ENCODE measurements at regions not wholly inside any gene's neighbourhood (a gene's known extent, or its start where the extent isn't known, plus 50 kb on each side); places are given as distances from the start of the nearest gene placed in this dataset.
"Not testable (repeated sequence)": the region's sequence is repeated elsewhere in the genome, so short reads cannot be mapped to it uniquely, and the experiment has no call there.

DNA sequence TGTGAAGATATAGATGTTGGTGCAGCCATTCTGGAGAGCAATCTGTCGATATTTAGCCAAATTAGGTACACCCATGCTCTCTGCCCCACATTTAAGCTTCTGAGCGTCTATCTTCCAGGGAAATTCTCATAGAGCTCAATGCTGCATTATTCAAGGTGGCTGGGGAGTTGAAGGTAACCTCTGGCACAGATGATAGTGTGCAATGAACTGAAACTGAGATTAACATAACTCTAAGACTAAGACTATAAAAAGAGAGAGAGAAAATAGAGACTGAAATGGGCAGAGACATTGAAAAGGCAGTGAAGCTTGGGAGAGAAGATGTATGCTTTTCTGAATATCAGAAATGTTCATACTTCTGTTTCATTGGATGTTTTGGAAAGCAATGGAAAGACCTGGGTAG is 1197.0 kb upstream of the AUTS2 start:
- H3K4me3 ChIP-seq (ENCODE audit: control insufficient read depth in 1 of 7, extremely low read depth in 1 of 7, insufficient read depth in 4 of 7, low read depth in 2 of 7, low read length in 6 of 7), result no peak overlapping the region
- 92% methylated on average over 2 of the region's 2 CpGs for WGBS (ENCODE audit: insufficient coverage)
- ChIA-PET POLR2A (no interaction called here), CTCF (no interaction called here)
- DNase-seq, result no peak
- no peak overlapping the region for H3K27ac ChIP-seq (ENCODE audit: insufficient read depth in 1 of 2, low read depth in 1 of 2, low read length in 2 of 2, poor library complexity in 1 of 2, severe bottlenecking in 2 of 2)
- no peaks in the 10 kb centered on the region for H3K27me3 ChIP-seq (replicated peaks in 2 of 5; ENCODE audit: control insufficient read depth in 4 of 5, insufficient read depth in 5 of 5, low read length in 4 of 5)
- H3K4me1 ChIP-seq (ENCODE audit: control extremely low read depth in 1 of 4, control insufficient read depth in 4 of 4, insufficient read depth in 4 of 4, low read length in 3 of 4), result no peaks in the 10 kb centered on the region
- no peaks in the 10 kb centered on the region for H3K36me3 ChIP-seq (ENCODE audit: control insufficient read depth in 4 of 4, insufficient read depth in 4 of 4, low read length in 3 of 4)
- no peaks in the 10 kb centered on the region for H3K9me3 ChIP-seq (ENCODE audit: control extremely low read depth in 1 of 5, control insufficient read depth in 4 of 5, insufficient read depth in 2 of 5, low read depth in 1 of 5, low read length in 4 of 5)

DNA sequence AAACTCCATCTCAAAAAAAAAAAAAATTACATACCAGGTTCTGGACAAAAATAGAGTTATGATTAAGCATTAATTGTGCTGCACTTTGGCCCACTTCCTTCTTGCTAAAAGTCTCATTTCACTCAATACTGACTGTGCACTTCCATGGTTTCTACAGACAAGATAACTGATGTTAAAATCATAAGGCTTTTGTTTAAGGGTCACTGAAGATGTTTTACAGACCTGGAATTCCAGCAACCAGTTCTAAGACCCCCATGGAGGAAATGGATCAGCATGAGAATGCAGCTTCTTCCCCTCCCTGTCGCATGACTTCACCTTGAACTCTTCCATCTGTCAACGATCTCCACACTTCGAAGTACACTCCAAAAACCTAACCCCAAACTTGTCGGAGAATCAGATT is 1191.8 kb upstream of the AUTS2 start:
- Histone ChIP-seq H3K27ac (ENCODE audit: insufficient read depth in 1 of 2, low read depth in 1 of 2, low read length in 2 of 2, poor library complexity in 1 of 2, severe bottlenecking in 2 of 2) (no peak overlapping the region), H3K36me3 (ENCODE audit: control insufficient read depth in 4 of 4, insufficient read depth in 4 of 4, low read length in 3 of 4) (no peaks in the 10 kb centered on the region), H3K4me3 (ENCODE audit: control insufficient read depth in 1 of 7, extremely low read depth in 1 of 7, insufficient read depth in 4 of 7, low read depth in 2 of 7, low read length in 6 of 7) (no peak overlapping the region), H3K4me1 (ENCODE audit: control extremely low read depth in 1 of 4, control insufficient read depth in 4 of 4, insufficient read depth in 4 of 4, low read length in 3 of 4) (no peaks in the 10 kb centered on the region), H3K27me3 (replicated peaks in 2 of 5; ENCODE audit: control insufficient read depth in 4 of 5, insufficient read depth in 5 of 5, low read length in 4 of 5) (no peaks in the 10 kb centered on the region), H3K9me3 (ENCODE audit: control extremely low read depth in 1 of 5, control insufficient read depth in 4 of 5, insufficient read depth in 2 of 5, low read depth in 1 of 5, low read length in 4 of 5) (no peaks in the 10 kb centered on the region)
- ChIA-PET CTCF (no interaction called here), POLR2A (no interaction called here)
- WGBS (ENCODE audit: insufficient coverage), result 80% methylated on average over 1 of the region's 4 CpGs
- DNase-seq, result no peak

DNA sequence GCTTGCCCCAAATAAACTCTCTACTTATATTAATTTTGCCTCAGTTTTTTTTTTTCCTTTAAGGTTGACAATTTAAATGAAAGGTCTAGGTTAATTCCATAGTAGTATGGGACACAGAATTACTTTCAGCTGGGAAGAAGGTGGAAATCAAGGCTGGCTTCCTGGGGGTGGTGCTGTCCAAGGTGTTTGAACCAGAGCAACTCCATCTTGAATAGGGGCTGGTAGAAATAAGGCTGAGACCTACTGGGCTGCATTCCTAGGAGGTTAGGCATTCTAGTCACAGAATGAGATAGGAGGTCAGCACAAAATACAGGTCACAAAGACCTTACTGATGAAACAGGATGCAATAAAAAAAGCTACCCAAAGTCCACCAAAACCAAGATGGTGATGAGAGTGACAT is 1190.8 kb upstream of the AUTS2 start:
- ChIA-PET CTCF (no interaction called here), POLR2A (no interaction called here)
- Histone ChIP-seq H3K9me3 (ENCODE audit: control extremely low read depth in 1 of 5, control insufficient read depth in 4 of 5, insufficient read depth in 2 of 5, low read depth in 1 of 5, low read length in 4 of 5) (no peaks in the 10 kb centered on the region), H3K4me1 (ENCODE audit: control extremely low read depth in 1 of 4, control insufficient read depth in 4 of 4, insufficient read depth in 4 of 4, low read length in 3 of 4) (no peaks in the 10 kb centered on the region), H3K27ac (ENCODE audit: insufficient read depth in 1 of 2, low read depth in 1 of 2, low read length in 2 of 2, poor library complexity in 1 of 2, severe bottlenecking in 2 of 2) (no peak overlapping the region), H3K36me3 (ENCODE audit: control insufficient read depth in 4 of 4, insufficient read depth in 4 of 4, low read length in 3 of 4) (no peaks in the 10 kb centered on the region), H3K4me3 (ENCODE audit: control insufficient read depth in 1 of 7, extremely low read depth in 1 of 7, insufficient read depth in 4 of 7, low read depth in 2 of 7, low read length in 6 of 7) (no peak overlapping the region), H3K27me3 (replicated peaks in 2 of 5; ENCODE audit: control insufficient read depth in 4 of 5, insufficient read depth in 5 of 5, low read length in 4 of 5) (no peaks in the 10 kb centered on the region)
- DNase-seq, result no peak

DNA sequence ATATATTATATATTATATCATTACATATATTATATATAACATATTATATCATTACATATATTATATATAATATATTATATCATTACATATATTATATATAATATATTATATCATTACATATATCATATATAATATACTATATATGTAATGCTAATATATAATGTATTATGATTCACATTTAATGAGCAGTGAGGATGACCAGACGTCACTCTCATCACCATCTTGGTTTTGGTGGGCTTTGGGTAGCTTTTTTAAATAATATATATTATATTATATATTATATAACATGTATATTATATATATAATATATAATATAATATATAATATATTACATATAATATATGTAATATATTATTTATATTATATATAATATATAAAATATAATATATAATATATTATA is 1189.4 kb upstream of the AUTS2 start:
- H3K9me3 ChIP-seq (ENCODE audit: control extremely low read depth in 1 of 5, control insufficient read depth in 4 of 5, insufficient read depth in 2 of 5, low read depth in 1 of 5, low read length in 4 of 5), result no peaks in the 10 kb centered on the region
- POLR2A ChIA-PET, result no interaction called here
- CTCF ChIA-PET, result no interaction called here
- no peak overlapping the region for H3K27ac ChIP-seq (ENCODE audit: insufficient read depth in 1 of 2, low read depth in 1 of 2, low read length in 2 of 2, poor library complexity in 1 of 2, severe bottlenecking in 2 of 2)
- WGBS (ENCODE audit: insufficient coverage), result no CpG with 5 or more reads among the region's 1 CpG
- H3K4me3 ChIP-seq (ENCODE audit: control insufficient read depth in 1 of 7, extremely low read depth in 1 of 7, insufficient read depth in 4 of 7, low read depth in 2 of 7, low read length in 6 of 7), result no peak overlapping the region
- H3K4me1 ChIP-seq (ENCODE audit: control extremely low read depth in 1 of 4, control insufficient read depth in 4 of 4, insufficient read depth in 4 of 4, low read length in 3 of 4), result no peaks in the 10 kb centered on the region
- H3K27me3 ChIP-seq (replicated peaks in 2 of 5; ENCODE audit: control insufficient read depth in 4 of 5, insufficient read depth in 5 of 5, low read length in 4 of 5), result no peaks in the 10 kb centered on the region
- no peak for DNase-seq
- no peaks in the 10 kb centered on the region for H3K36me3 ChIP-seq (ENCODE audit: control insufficient read depth in 4 of 4, insufficient read depth in 4 of 4, low read length in 3 of 4)

DNA sequence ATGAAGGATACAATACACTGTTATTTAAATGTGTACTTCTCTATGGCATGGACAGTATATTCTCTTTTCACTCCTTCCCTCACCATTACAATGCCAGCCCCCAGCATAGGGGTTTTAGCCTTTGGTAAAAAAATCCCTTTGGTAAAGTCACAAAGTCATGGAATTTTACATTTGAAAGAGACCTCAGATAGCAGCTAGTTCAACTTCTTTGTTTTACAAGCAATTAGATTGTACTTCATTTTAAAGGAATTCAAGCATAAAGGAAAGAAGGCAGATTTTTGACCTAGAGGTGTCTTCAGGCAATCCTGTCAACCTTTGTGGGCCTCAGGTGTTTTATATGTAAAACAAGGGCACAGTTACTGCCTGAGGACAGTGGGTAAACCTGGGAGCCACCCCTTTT is 1188.4 kb upstream of the AUTS2 start:
- no peak for DNase-seq
- no peak overlapping the region for H3K4me3 ChIP-seq (ENCODE audit: control insufficient read depth in 1 of 7, extremely low read depth in 1 of 7, insufficient read depth in 4 of 7, low read depth in 2 of 7, low read length in 6 of 7)
- H3K9me3 ChIP-seq (ENCODE audit: control extremely low read depth in 1 of 5, control insufficient read depth in 4 of 5, insufficient read depth in 2 of 5, low read depth in 1 of 5, low read length in 4 of 5), result no peaks in the 10 kb centered on the region
- H3K36me3 ChIP-seq (ENCODE audit: control insufficient read depth in 4 of 4, insufficient read depth in 4 of 4, low read length in 3 of 4), result no peaks in the 10 kb centered on the region
- H3K4me1 ChIP-seq (ENCODE audit: control extremely low read depth in 1 of 4, control insufficient read depth in 4 of 4, insufficient read depth in 4 of 4, low read length in 3 of 4), result no peaks in the 10 kb centered on the region
- POLR2A ChIA-PET, result no interaction called here
- CTCF ChIA-PET, result no interaction called here
- H3K27ac ChIP-seq (ENCODE audit: insufficient read depth in 1 of 2, low read depth in 1 of 2, low read length in 2 of 2, poor library complexity in 1 of 2, severe bottlenecking in 2 of 2), result no peak overlapping the region
- no peaks in the 10 kb centered on the region for H3K27me3 ChIP-seq (replicated peaks in 2 of 5; ENCODE audit: control insufficient read depth in 4 of 5, insufficient read depth in 5 of 5, low read length in 4 of 5)

DNA sequence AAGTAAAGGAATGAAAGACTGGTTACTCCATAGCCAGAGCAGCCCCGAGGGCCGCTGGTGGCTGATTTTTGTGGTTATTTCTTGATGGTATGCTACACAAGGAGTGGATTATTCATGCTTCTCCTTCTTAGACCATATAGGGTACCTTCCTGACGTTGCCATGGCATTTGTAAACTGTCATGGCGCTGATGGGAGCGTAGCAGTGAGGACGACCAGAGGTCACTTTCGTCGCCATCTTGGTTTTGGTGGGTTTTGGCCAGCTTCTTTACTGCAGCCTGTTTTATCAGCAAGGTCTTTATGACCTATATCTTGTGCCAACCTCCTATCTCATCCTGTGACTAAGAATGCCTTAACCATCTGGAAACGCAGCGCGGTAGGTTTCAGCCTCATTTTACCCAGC is 1187.6 kb upstream of the AUTS2 start:
- CTCF ChIA-PET; POLR2A ChIA-PET; DNase-seq; H3K36me3 ChIP-seq (ENCODE audit: control insufficient read depth in 4 of 4, insufficient read depth in 4 of 4, low read length in 3 of 4); H3K9me3 ChIP-seq (ENCODE audit: control extremely low read depth in 1 of 5, control insufficient read depth in 4 of 5, insufficient read depth in 2 of 5, low read depth in 1 of 5, low read length in 4 of 5); H3K27ac ChIP-seq (ENCODE audit: insufficient read depth in 1 of 2, low read depth in 1 of 2, low read length in 2 of 2, poor library complexity in 1 of 2, severe bottlenecking in 2 of 2); H3K4me3 ChIP-seq (ENCODE audit: control insufficient read depth in 1 of 7, extremely low read depth in 1 of 7, insufficient read depth in 4 of 7, low read depth in 2 of 7, low read length in 6 of 7); H3K27me3 ChIP-seq (replicated peaks in 2 of 5; ENCODE audit: control insufficient read depth in 4 of 5, insufficient read depth in 5 of 5, low read length in 4 of 5); H3K4me1 ChIP-seq (ENCODE audit: control extremely low read depth in 1 of 4, control insufficient read depth in 4 of 4, insufficient read depth in 4 of 4, low read length in 3 of 4): not testable (repeated sequence)
- WGBS (ENCODE audit: insufficient coverage), result 90% methylated on average over 11 of the region's 11 CpGs

DNA sequence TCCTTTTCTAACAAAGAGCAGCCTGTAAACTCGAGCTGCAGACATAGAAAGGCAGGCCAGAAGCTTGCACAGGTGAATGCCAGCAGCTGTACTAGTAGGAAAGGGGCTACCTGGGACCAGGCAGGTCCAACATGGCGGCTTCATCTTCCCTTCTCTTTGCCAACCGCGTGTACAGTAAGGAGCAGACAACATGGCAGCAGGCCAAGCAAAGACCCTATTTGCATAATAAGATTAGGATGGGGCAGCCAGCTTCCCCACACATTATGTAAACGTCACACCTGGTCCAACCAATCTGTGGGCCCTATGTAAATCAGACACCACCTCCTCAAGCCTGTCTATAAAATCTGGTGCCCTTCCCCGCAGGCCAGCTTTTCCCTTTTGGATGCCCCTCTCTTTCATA is 1186.5 kb upstream of the AUTS2 start:
- Histone ChIP-seq H3K27ac (ENCODE audit: insufficient read depth in 1 of 2, low read depth in 1 of 2, low read length in 2 of 2, poor library complexity in 1 of 2, severe bottlenecking in 2 of 2) (no peak overlapping the region), H3K4me1 (ENCODE audit: control extremely low read depth in 1 of 4, control insufficient read depth in 4 of 4, insufficient read depth in 4 of 4, low read length in 3 of 4) (no peaks in the 10 kb centered on the region), H3K4me3 (ENCODE audit: control insufficient read depth in 1 of 7, extremely low read depth in 1 of 7, insufficient read depth in 4 of 7, low read depth in 2 of 7, low read length in 6 of 7) (no peak overlapping the region), H3K9me3 (ENCODE audit: control extremely low read depth in 1 of 5, control insufficient read depth in 4 of 5, insufficient read depth in 2 of 5, low read depth in 1 of 5, low read length in 4 of 5) (peaks cover 0 to 5% (median 2%) of the 10 kb centered on the region in 5 experiments), H3K36me3 (ENCODE audit: control insufficient read depth in 4 of 4, insufficient read depth in 4 of 4, low read length in 3 of 4) (no peaks in the 10 kb centered on the region), H3K27me3 (replicated peaks in 2 of 5; ENCODE audit: control insufficient read depth in 4 of 5, insufficient read depth in 5 of 5, low read length in 4 of 5) (no peaks in the 10 kb centered on the region)
- 75% methylated on average over 4 of the region's 6 CpGs for WGBS (ENCODE audit: insufficient coverage)
- ChIA-PET POLR2A (no interaction called here), CTCF (interaction anchor here (1.2 kb wide), 1 partner anchor 12 kb away, joined by 3 read pairs; no protein-coding TSS in a partner anchor)
- DNase-seq, result no peak
